ENCODE measurements at regions not wholly inside any gene's neighbourhood (a gene's known extent, or its start where the extent isn't known, plus 50 kb on each side); places are given as distances from the start of the nearest gene placed in this dataset.

GRCh38 chr20:48201885-48202284 is 416.6 kb upstream of the SULF2 start:
- DNase-seq, result no peak
- in situ Hi-C loops (cut with HindIII; ENCODE audit: low pct_ligation_motif_present, low pct_unique_long_range_greater_than_20kb, low sequenced_read_pairs), result no loop called here

- DNase-seq, result no peak
- in situ Hi-C loops (cut with HindIII; ENCODE audit: low pct_ligation_motif_present, low pct_unique_long_range_greater_than_20kb, low sequenced_read_pairs), result no loop called here
Observed at GRCh38 chr20:48201188-48201587, 415.9 kb upstream of the SULF2 start.

- in situ Hi-C loops (cut with HindIII; ENCODE audit: low pct_ligation_motif_present, low pct_unique_long_range_greater_than_20kb, low sequenced_read_pairs), result no loop called here
- no peak for DNase-seq
Observed at GRCh38 chr20:48198929-48199451, 413.7 kb upstream of the SULF2 start.

- in situ Hi-C loops (cut with HindIII; ENCODE audit: low pct_ligation_motif_present, low pct_unique_long_range_greater_than_20kb, low sequenced_read_pairs), result no loop called here
- DNase-seq, result no peak
Observed at GRCh38 chr20:48197066-48197465, 411.8 kb upstream of the SULF2 start.

GRCh38 chr20:48196486-48196885 is 411.2 kb upstream of the SULF2 start:
- no peak for DNase-seq
- in situ Hi-C loops (cut with HindIII; ENCODE audit: low pct_ligation_motif_present, low pct_unique_long_range_greater_than_20kb, low sequenced_read_pairs), result no loop called here

GRCh38 chr20:48196001-48196400 is 410.7 kb upstream of the SULF2 start:
- in situ Hi-C loops (cut with HindIII; ENCODE audit: low pct_ligation_motif_present, low pct_unique_long_range_greater_than_20kb, low sequenced_read_pairs), result no loop called here
- DNase-seq, result no peak

- no peak for DNase-seq
- in situ Hi-C loops (cut with HindIII; ENCODE audit: low pct_ligation_motif_present, low pct_unique_long_range_greater_than_20kb, low sequenced_read_pairs), result no loop called here
Observed at GRCh38 chr20:48195121-48195870, 410.0 kb upstream of the SULF2 start.

GRCh38 chr20:48194583-48194982 is 409.3 kb upstream of the SULF2 start:
- in situ Hi-C loops (cut with HindIII; ENCODE audit: low pct_ligation_motif_present, low pct_unique_long_range_greater_than_20kb, low sequenced_read_pairs), result no loop called here
- no peak for DNase-seq

- no peak for DNase-seq
- in situ Hi-C loops (cut with HindIII; ENCODE audit: low pct_ligation_motif_present, low pct_unique_long_range_greater_than_20kb, low sequenced_read_pairs), result no loop called here
Observed at GRCh38 chr20:48193627-48194425, 408.5 kb upstream of the SULF2 start.

- in situ Hi-C loops (cut with HindIII; ENCODE audit: low pct_ligation_motif_present, low pct_unique_long_range_greater_than_20kb, low sequenced_read_pairs), result no loop called here
- DNase-seq, result no peak
Observed at GRCh38 chr20:48192109-48192508, 406.8 kb upstream of the SULF2 start.

- in situ Hi-C loops (cut with HindIII; ENCODE audit: low pct_ligation_motif_present, low pct_unique_long_range_greater_than_20kb, low sequenced_read_pairs), result no loop called here
- no peak for DNase-seq
Observed at GRCh38 chr20:48191200-48191599, 405.9 kb upstream of the SULF2 start.

- no peak for DNase-seq
- in situ Hi-C loops (cut with HindIII; ENCODE audit: low pct_ligation_motif_present, low pct_unique_long_range_greater_than_20kb, low sequenced_read_pairs), result no loop called here
Observed at GRCh38 chr20:48190757-48191156, 405.5 kb upstream of the SULF2 start.

- in situ Hi-C loops (cut with HindIII; ENCODE audit: low pct_ligation_motif_present, low pct_unique_long_range_greater_than_20kb, low sequenced_read_pairs), result no loop called here
- peak; percentile 25 for DNase-seq
Observed at GRCh38 chr20:48189181-48189580, 403.9 kb upstream of the SULF2 start.

- in situ Hi-C loops (cut with HindIII; ENCODE audit: low pct_ligation_motif_present, low pct_unique_long_range_greater_than_20kb, low sequenced_read_pairs), result no loop called here
- DNase-seq, result no peak
Observed at GRCh38 chr20:48187851-48188250, 402.6 kb upstream of the SULF2 start.

- in situ Hi-C loops (cut with HindIII; ENCODE audit: low pct_ligation_motif_present, low pct_unique_long_range_greater_than_20kb, low sequenced_read_pairs), result no loop called here
- no peak for DNase-seq
Observed at GRCh38 chr20:48186915-48187314, 401.6 kb upstream of the SULF2 start.

GRCh38 chr20:48186447-48186846 is 401.2 kb upstream of the SULF2 start:
- in situ Hi-C loops (cut with HindIII; ENCODE audit: low pct_ligation_motif_present, low pct_unique_long_range_greater_than_20kb, low sequenced_read_pairs), result no loop called here
- DNase-seq, result no peak

- in situ Hi-C loops (cut with HindIII; ENCODE audit: low pct_ligation_motif_present, low pct_unique_long_range_greater_than_20kb, low sequenced_read_pairs), result no loop called here
- DNase-seq, result no peak
Observed at GRCh38 chr20:48184229-48184628, 398.9 kb upstream of the SULF2 start.

- no peak for DNase-seq
- in situ Hi-C loops (cut with HindIII; ENCODE audit: low pct_ligation_motif_present, low pct_unique_long_range_greater_than_20kb, low sequenced_read_pairs), result no loop called here
Observed at GRCh38 chr20:48181261-48181935, 396.1 kb upstream of the SULF2 start.

- no peak for DNase-seq
- in situ Hi-C loops (cut with HindIII; ENCODE audit: low pct_ligation_motif_present, low pct_unique_long_range_greater_than_20kb, low sequenced_read_pairs), result no loop called here
Observed at GRCh38 chr20:48180618-48181017, 395.3 kb upstream of the SULF2 start.
